GM10248 (cell line): ENCODE measurements at regions not wholly inside any gene's neighbourhood (a gene's known extent, or its start where the extent isn't known, plus 50 kb on each side); places are given as distances from the start of the nearest gene placed in this dataset.

Source experiments
- CTCF ChIA-PET: fragments of 300-600 bp; sonication (Branson Sonifier 250); formaldehyde crosslinking; extraction: SDS; loops from one replicate; lab custom pipeline; 2021; ENCODE audit warnings: antibody characterized with exemption; lab: Yijun Ruan, JAX
- POLR2A ChIA-PET: fragments of 350-650 bp; sonication (Branson Sonifier 250); formaldehyde crosslinking; extraction: SDS; loops from one replicate; lab custom pipeline; 2020; ENCODE audit warnings: antibody characterized with exemption; lab: Yijun Ruan, JAX
- DNase-seq: peaks from one replicate; pipeline ENCODE4 v3.0.0; 2012; ENCODE audit errors: extremely low spot score
- CTCF ChIP-seq: IDR thresholded peaks from 2 replicates; pipeline ENCODE4 v1.5.1; 2012; ENCODE audit warnings: mild to moderate bottlenecking, low read depth; ENCODE audit errors: extremely low read depth, missing control alignments, control extremely low read depth

- no peak for DNase-seq
- POLR2A ChIA-PET, result no interaction called here
- TF ChIP-seq CTCF, result no peak
- CTCF ChIA-PET, result no interaction called here
Observed at GRCh38 chr1:69252696-69253095, 315.0 kb upstream of the LRRC7 start.

- CTCF ChIA-PET, result interaction anchor here (1.1 kb wide), 1 partner anchor 13 kb away, joined by 6 read pairs; no protein-coding TSS in a partner anchor
- POLR2A ChIA-PET, result no interaction called here
- no peak for DNase-seq
- no peak for TF ChIP-seq CTCF
Observed at GRCh38 chr1:69256036-69256435, 311.7 kb upstream of the LRRC7 start.

- TF ChIP-seq CTCF, result no peak
- no peak for DNase-seq
- ChIA-PET CTCF (interaction anchor here (1.0 kb wide), 1 partner anchor 24 kb away, joined by 3 read pairs; no protein-coding TSS in a partner anchor), POLR2A (no interaction called here)
Observed at GRCh38 chr1:69258842-69259241, 308.9 kb upstream of the LRRC7 start.

- ChIA-PET CTCF (interaction anchor here (1.0 kb wide), 1 partner anchor 16 kb away, joined by 3 read pairs; no protein-coding TSS in a partner anchor), POLR2A (no interaction called here)
- no peak for TF ChIP-seq CTCF
- DNase-seq, result no peak
Observed at GRCh38 chr1:69263921-69264391, 303.8 kb upstream of the LRRC7 start.

GRCh38 chr1:69269491-69269890 lies 298.2 kb upstream of the LRRC7 start:
- DNase-seq, result no peak
- ChIA-PET CTCF (interaction anchor here (2.2 kb wide), 1 partner anchor 9 kb away, joined by 4 read pairs; no protein-coding TSS in a partner anchor), POLR2A (no interaction called here)
- no peak for TF ChIP-seq CTCF

GRCh38 chr1:69271587-69272125 lies 296.1 kb upstream of the LRRC7 start:
- no peak for TF ChIP-seq CTCF
- DNase-seq, result no peak
- CTCF ChIA-PET, result no interaction called here
- POLR2A ChIA-PET, result no interaction called here
